ENCODE measurements at regions not wholly inside any gene's neighbourhood (a gene's known extent, or its start where the extent isn't known, plus 50 kb on each side); places are given as distances from the start of the nearest gene placed in this dataset.

- DNase-seq = no peak
Observed at GRCh38 chr6:100130630-100131029, 136.6 kb upstream of the MCHR2 start.

DNA sequence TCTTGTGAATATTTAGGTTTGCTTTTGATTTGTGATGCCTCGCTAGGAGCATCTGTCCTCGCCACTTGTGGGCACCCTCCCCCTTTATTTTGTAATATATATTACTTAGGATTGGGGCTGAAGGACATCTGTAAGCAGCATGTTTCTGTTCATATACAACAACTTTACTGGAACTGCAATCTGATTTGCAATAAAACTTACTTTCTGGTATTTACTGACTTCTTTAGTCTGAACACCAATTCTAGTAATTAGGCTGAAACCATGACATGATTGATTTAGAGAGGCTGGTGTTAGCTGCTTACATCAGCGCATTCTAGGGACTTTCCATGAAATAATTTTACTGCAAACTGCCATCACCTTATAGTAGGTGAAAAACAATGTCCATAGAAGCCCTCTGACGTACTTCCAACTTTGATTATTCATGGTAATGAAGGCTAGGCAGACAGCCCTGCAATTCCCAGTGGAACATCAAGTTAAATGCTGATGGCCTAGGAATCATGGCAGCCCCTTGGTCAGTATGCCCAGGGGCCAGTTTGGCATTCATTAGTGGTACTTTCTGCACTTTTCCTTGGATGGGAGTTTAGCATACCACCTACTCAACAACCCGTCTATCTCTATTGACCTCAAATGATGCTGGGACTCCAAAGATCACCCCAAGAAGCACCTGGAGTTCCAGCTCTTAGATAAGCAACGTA lies 132.9 kb upstream of the MCHR2 start:
- DNase-seq = no peak

DNA sequence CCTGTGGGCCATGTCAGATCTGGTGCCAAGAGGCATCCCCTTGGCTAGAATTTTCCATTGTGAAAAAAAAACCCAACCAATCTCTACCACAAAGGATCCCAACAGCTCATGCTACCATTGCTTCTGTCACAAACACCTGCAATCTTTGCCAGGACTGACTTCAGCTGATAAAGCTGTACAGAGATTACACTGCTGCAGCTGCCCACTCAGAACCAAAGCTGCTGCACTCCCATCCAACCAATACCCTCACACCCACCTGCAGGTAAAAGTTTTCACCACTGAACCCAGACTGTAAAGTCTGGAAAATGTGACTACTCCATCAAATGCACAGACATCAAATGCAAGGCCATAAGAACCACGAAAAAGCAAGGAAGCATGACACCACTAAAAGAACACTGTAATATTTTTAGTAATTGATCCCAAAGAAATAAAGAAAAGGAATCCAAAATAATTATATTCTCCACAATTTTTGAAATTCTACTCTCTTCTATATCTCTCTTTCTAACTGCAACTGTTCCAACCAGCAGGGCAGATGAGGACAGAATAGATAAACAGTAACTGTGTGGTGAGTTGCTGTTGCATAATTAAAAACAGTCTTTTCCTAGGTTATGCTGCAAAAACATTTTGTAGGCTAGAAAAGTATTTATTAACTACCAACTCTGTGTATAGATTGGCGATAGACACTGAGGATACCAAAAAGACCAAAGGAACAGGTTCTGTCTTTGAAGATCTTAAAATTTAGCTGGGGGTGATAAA lies 128.0 kb upstream of the MCHR2 start:
- no peak for DNase-seq

- DNase-seq = no peak
Observed at GRCh38 chr6:100119261-100119660, 125.2 kb upstream of the MCHR2 start.

- DNase-seq = no peak
Observed at GRCh38 chr6:100118301-100118700, 124.3 kb upstream of the MCHR2 start.

- no peak for DNase-seq
Observed at GRCh38 chr6:100117680-100118079, 123.7 kb upstream of the MCHR2 start.

GRCh38 chr6:100116411-100117194 lies 122.6 kb upstream of the MCHR2 start:
- DNase-seq = peak; percentile 93

DNA sequence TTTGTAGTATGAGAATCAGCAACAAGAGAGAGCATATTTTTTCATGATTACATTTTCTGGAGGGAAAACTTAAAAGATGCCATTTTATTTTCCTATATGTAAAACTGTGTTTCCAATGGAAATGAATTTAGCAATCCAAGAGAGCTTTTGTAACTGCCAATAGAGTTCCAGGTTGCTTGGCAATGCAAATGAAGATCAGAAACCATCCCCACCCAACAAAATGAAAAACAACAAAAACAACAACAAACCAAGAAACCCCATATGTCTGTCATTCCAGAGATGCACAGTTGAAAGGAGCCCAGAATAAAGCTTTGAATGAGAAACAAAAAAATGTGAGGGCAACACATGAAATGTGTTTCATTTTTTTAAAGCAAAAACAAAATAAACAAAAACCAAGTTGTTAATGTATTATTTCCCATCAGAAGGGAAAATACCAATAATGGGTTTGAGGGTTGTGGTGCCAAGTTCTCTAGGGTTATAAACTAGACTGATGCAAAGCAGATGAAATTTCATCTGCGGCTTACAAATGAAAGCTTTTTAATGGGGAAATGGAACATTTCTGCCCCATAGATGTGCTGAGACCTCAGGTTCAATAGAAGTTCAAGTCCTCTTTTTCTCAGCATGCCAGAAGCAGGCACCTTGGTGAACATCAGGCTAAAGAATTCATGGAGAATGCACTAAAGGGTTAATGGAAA lies 121.5 kb upstream of the MCHR2 start:
- no peak for DNase-seq

DNA sequence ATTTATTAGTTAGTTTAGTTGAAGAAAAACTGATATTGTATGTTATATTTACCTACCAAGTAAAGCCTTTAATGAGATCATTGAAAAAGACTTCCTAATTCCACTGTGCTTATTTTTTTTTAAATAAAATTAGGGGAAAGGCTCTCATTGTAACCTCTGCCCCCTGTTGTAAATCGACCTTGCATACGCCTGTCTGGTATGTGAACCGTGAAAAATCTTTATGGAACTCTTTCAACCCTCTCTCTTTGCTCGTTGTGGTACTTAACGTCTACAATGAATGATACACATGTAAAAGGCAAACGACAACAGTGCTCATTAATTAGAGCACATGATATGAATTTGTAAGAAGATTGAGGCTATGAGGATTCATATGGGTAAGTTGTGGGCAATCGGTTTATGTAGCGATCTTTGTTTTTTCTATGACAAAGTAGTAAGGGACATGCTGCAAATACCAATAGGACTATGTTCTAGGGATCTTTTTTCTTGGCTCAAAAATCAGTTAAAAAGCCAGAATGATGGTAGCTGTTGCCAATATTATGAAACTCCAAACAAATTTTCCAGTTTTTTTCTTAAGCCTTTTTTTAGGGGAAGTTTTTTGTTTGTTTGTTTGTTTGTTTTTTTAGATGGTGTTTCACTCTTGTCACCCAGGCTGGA lies 119.0 kb upstream of the MCHR2 start:
- DNase-seq = peak; percentile 38

DNA sequence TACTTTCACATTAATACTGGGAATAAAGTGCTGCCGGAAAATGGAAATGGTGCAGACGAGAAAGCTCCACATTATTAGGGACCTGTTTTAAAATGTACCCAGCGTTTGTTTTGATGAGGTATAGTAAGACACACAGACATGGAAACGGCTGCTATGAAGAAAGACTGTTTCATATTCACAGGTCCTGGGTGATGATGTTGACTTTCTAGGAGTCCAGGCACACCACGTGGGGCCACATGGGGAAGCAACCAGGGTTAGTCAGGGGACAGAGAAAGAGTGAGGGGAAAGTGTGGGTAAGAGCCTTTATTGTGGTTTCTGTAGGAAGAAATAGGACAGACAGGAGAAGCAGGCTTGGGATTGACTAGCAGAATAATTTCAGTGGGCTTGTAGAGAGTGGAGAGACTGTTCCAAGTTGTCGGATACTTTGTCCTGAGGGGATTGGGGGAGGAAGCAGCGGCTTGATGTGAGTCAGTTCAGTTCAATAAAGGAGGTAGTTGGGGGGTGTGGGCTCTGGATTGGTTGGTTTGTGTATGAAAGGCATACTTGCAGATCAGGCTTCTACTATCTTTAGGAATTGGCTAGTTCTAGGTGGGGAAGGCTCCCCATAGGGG lies 112.0 kb upstream of the MCHR2 start:
- DNase-seq = no peak

- DNase-seq = no peak
Observed at GRCh38 chr6:100105138-100105537, 111.1 kb upstream of the MCHR2 start.

- DNase-seq = no peak
Observed at GRCh38 chr6:100103931-100104330, 109.9 kb upstream of the MCHR2 start.

DNA sequence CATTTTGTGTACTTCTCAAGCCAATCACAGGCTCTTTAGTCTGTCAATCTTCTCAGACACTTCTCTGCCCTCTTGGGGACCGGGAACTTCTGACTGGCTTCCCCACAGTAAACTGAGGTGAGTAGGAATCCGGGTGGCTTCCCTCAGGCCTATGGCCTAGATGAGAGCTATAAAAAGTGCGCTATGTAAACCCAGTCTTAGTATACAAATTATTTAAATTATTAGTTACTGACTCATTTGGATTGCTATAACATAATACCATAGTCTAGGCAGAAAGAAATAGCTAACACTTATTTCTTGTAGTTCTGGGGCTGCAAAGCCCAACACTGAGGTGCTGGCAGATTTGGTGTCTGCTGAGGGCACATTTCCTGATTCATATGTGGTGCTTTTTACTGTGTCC lies 109.2 kb upstream of the MCHR2 start:
- DNase-seq = no peak

DNA sequence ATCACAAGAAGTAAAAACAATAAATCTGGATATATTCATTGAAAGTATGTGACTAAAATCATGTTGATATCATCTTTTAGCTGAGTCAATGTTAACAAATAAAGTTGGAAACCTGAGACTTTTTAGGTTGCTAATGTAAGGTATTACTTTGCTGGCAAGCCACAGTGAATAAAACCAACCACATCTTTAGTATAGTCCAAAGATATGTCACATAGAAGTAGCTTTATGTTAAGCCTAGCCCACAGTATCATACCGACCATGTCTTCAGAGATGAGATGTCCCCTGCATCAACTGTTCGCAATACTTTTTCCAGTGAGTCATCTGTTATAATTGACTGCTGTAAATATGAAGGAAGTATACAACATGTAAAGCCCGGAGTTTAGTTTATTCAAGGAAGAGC lies 107.6 kb upstream of the MCHR2 start:
- DNase-seq = no peak

DNA sequence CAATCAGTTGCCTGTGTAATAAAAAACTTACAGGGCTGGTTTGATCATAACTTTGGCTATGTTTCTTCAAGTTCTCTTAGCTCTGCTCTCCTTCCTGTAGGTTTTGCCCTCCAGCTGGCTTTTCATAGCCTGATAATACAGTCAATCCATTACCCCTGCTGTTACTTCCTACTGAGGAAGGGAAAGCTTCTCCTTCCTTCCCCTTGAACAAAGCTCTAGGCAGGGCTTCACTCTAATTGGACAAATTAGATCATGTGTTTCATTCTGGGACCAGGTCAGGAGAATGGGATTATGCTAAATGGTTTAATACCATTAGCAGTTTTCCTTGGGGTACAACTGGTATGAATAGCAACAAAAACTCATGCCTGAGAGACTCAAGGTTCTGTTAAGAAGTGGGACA lies 106.8 kb upstream of the MCHR2 start:
- no peak for DNase-seq

DNA sequence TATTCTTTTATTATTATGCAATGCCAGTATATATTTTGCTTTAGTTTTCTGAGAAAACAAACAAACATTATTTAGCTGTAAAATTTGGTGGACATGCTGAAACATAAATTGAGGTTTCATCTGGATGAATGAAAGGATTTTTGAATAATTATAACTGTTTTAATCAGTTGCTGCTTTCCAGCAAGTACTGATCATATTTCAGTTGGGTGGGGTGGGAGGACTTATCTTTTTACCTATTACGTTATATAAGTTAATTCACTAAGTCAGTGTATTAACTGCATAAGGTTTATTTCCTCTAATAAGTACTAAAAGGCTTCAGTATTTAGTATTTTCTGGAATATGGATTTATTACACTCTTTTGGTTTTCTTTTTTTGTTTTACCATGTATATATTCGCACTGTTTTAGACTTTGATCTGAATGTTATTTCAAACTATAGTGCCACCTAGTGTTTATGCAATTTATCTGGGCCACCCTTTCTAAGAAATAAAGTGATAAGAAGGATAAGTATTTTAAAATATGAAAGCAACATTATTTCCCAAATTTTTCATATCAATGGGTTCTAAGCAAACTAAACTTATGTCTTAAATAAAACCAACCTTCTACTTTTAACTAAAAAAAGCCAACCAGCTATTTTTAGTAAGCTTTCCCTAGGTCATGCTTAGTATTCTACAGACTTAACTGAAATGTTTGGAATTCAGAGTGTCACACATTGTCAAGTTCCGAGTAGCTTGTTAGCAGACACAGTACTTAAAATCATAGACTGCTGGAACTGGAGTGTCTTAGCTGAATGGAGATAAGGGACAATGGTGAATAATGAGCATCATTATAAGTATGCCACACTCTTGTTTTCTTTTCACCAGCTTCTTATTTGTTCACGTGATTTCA lies 105.4 kb upstream of the MCHR2 start:
- DNase-seq = peak; percentile 54

GRCh38 chr6:100096936-100097335 lies 102.9 kb upstream of the MCHR2 start:
- DNase-seq = no peak

GRCh38 chr6:100096341-100096740 lies 102.3 kb upstream of the MCHR2 start:
- DNase-seq = no peak

DNA sequence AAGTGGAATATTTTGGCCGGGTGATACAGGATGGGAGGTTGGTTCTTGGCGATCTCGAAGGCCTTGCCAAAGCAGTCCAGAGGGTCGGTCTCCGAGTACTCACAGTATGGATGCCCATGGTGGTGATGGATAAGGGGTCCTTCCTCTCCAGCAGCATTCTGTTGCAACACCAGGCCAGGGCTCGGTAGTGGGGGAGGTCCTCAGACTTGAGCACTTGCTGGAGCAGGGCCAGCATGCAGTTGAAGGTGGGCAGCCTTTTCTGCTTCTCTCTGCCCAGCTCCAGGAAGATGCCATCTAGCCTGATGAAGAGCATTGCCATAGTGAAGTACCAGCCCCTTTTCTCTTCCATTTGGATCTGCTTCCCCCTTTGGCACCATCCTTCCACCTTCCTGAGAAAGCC lies 99.4 kb upstream of the MCHR2 start:
- DNase-seq = no peak

DNA sequence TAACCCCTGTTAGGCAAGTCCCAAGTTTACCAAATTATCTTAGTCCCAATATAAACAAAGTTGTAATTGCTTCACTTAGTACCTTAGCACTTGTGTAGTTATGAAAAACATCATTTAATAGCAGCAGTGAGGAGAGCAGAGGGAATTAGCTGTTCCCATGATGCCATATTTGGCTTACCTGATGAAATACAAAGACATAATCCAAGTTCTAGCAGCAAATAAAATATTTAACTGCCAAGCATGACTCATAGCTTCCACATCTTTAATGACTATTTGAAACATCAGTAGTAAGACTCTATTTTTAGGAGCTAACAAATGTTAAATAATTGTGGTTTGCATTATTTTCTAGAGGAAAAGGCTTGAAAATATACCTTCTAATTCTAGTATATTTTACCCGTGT lies 94.0 kb upstream of the MCHR2 start:
- DNase-seq = no peak

- DNase-seq = no peak
Observed at GRCh38 chr6:100084991-100085364, 91.0 kb upstream of the MCHR2 start.

All from NCI-H774 (cell line).